H9 (cell line): ENCODE measurements at regions not wholly inside any gene's neighbourhood (a gene's known extent, or its start where the extent isn't known, plus 50 kb on each side); places are given as distances from the start of the nearest gene placed in this dataset.

Experiments used
- DNase-seq: peaks from one replicate; pipeline ENCODE4 v3.0.0-alpha.2; 2017
- H2AFZ ChIP-seq: one replicate; pipeline ENCODE4 v1.6.1; 2013; ENCODE audit warnings: mild to moderate bottlenecking, low read length, control low read depth, moderate library complexity
- H2AK5ac ChIP-seq: 2 replicates; pipeline ENCODE4 v1.6.1; 2013; ENCODE audit warnings: low read length, control low read depth, mixed read lengths; ENCODE audit not compliant: insufficient read length
- H2BK120ac ChIP-seq: one replicate; pipeline ENCODE4 v1.6.1; 2013; ENCODE audit warnings: low read depth, mild to moderate bottlenecking, low read length, control low read depth, inconsistent platforms; ENCODE audit not compliant: poor library complexity, severe bottlenecking
- H2BK12ac ChIP-seq: 2 replicates; pipeline ENCODE4 v1.6.1; 2013; ENCODE audit warnings: low read length, control low read depth, mixed read lengths, low read depth; ENCODE audit not compliant: insufficient read length
- H2BK15ac ChIP-seq: 2 replicates; pipeline ENCODE4 v1.6.1; 2013; ENCODE audit warnings: low read depth, low read length, control low read depth
- H2BK20ac ChIP-seq: one replicate; pipeline ENCODE4 v1.6.1; 2013; ENCODE audit warnings: low read depth, mild to moderate bottlenecking, low read length, control low read depth, inconsistent platforms; ENCODE audit not compliant: poor library complexity, severe bottlenecking
- H2BK5ac ChIP-seq: 2 replicates; pipeline ENCODE4 v1.6.1; 2013; ENCODE audit warnings: low read length, control low read depth, mixed read lengths; ENCODE audit not compliant: insufficient read length
- H3K14ac ChIP-seq: 2 replicates; pipeline ENCODE4 v1.6.1; 2013; ENCODE audit warnings: low read length, control low read depth; ENCODE audit not compliant: insufficient read depth
- H3K18ac ChIP-seq: 2 replicates; pipeline ENCODE4 v1.6.1; 2013; ENCODE audit warnings: low read depth, mild to moderate bottlenecking, mixed read lengths, low read length, control low read depth; ENCODE audit not compliant: insufficient read length
- H3K23ac ChIP-seq: 2 replicates; pipeline ENCODE4 v1.6.1; 2013; ENCODE audit warnings: low read length, control low read depth, mixed read lengths, low read depth; ENCODE audit not compliant: insufficient read length
- H3K23me2 ChIP-seq: 2 replicates; pipeline ENCODE4 v1.6.1; 2013; ENCODE audit warnings: low read depth, mild to moderate bottlenecking, mixed read lengths, low read length, control low read depth; ENCODE audit not compliant: insufficient read length, poor library complexity, severe bottlenecking
- H3K27ac ChIP-seq: 2 replicates; pipeline ENCODE4 v1.5.1; 2013; ENCODE audit warnings: low read length, control low read depth, mixed read lengths, low read depth; ENCODE audit not compliant: insufficient read length
- H3K27me3 ChIP-seq: 2 replicates; pipeline ENCODE4 v1.6.1; 2013; ENCODE audit warnings: low read length, control low read depth, inconsistent platforms; ENCODE audit not compliant: insufficient read depth
- H3K4ac ChIP-seq: 2 replicates; pipeline ENCODE4 v1.6.1; 2013; ENCODE audit warnings: low read depth, mild to moderate bottlenecking, control low read depth, inconsistent platforms, low read length, moderate library complexity
- H3K4me1 ChIP-seq: 2 replicates; pipeline ENCODE4 v1.6.1; 2013; ENCODE audit warnings: low read length, control low read depth, inconsistent platforms; ENCODE audit not compliant: insufficient read depth
- H3K4me2 ChIP-seq: 2 replicates; pipeline ENCODE4 v1.6.1; 2013; ENCODE audit warnings: low read length, control low read depth, mixed read lengths; ENCODE audit not compliant: insufficient read length, insufficient read depth
- H3K56ac ChIP-seq: 2 replicates; pipeline ENCODE4 v1.6.1; 2013; ENCODE audit warnings: low read depth, mild to moderate bottlenecking, mixed read lengths, low read length, control low read depth; ENCODE audit not compliant: insufficient read length
- H3K79me1 ChIP-seq: 2 replicates; pipeline ENCODE4 v1.6.1; 2013; ENCODE audit warnings: low read depth, mild to moderate bottlenecking, moderate library complexity, low read length, control low read depth, inconsistent platforms; ENCODE audit not compliant: insufficient read depth, poor library complexity, severe bottlenecking
- H3K79me2 ChIP-seq: 2 replicates; pipeline ENCODE4 v1.6.1; 2013; ENCODE audit warnings: low read length, control low read depth, inconsistent platforms; ENCODE audit not compliant: insufficient read depth
- H3K9ac ChIP-seq: 2 replicates; pipeline ENCODE4 v1.6.1; 2013; ENCODE audit warnings: low read length, control low read depth, mixed read lengths; ENCODE audit not compliant: insufficient read length; ENCODE audit errors: extremely low read depth
- H3K9me3 ChIP-seq: one replicate; pipeline ENCODE4 v1.6.1; 2013; ENCODE audit warnings: low read depth, low read length, inconsistent platforms; ENCODE audit not compliant: control insufficient read depth
- H3T11ph ChIP-seq: one replicate; pipeline ENCODE4 v1.6.1; 2013; ENCODE audit warnings: mild to moderate bottlenecking, low read length, control low read depth, inconsistent platforms
- H4K20me1 ChIP-seq: one replicate; pipeline ENCODE4 v1.6.1; 2013; ENCODE audit not compliant: control insufficient read depth, insufficient read length, insufficient read depth
- H4K5ac ChIP-seq: 2 replicates; pipeline ENCODE4 v1.6.1; 2013; ENCODE audit warnings: low read depth, mild to moderate bottlenecking, mixed read lengths, low read length, control low read depth; ENCODE audit not compliant: insufficient read length
- H4K8ac ChIP-seq: replicated peaks from 2 replicates; pipeline ENCODE4 v1.6.1; 2013; ENCODE audit warnings: low read length, control low read depth, mixed read lengths, low read depth; ENCODE audit not compliant: insufficient read length
- H4K91ac ChIP-seq: 2 replicates; pipeline ENCODE4 v1.6.1; 2013; ENCODE audit warnings: low read depth, mild to moderate bottlenecking, moderate library complexity, mixed read lengths, low read length, control low read depth; ENCODE audit not compliant: insufficient read length
- H3K27ac Mint-ChIP-seq, 3 experiments: 2 replicates in 2 of 3; 3 replicates in 1 of 3; pipeline ENCODE4 v1.8.0; 2020 to 2021; ENCODE audit warnings: mixed read lengths in 3 of 3, mild to moderate bottlenecking in 1 of 3, moderate library complexity in 1 of 3
- H3K27me3 Mint-ChIP-seq: 2 replicates; pipeline ENCODE4 v1.8.0; 2021; ENCODE audit warnings: low read depth, mild to moderate bottlenecking, moderate library complexity, mixed read lengths
- H3K36me3 Mint-ChIP-seq, 3 experiments: 2 replicates in 2 of 3; 3 replicates in 1 of 3; pipeline ENCODE4 v1.8.0; 2020 to 2021; ENCODE audit warnings: low read depth in 3 of 3, mixed read lengths in 3 of 3; ENCODE audit not compliant: insufficient read depth in 1 of 3
- H3K4me1 Mint-ChIP-seq, 2 experiments: 2 replicates each; pipeline ENCODE4 v1.8.0; 2020; ENCODE audit warnings: mixed read lengths in 2 of 2
- H3K4me3 Mint-ChIP-seq, 2 experiments: 2 replicates in 1 of 2; 3 replicates in 1 of 2; pipeline ENCODE4 v1.8.0; 2020 to 2021; ENCODE audit warnings: mild to moderate bottlenecking in 2 of 2, mixed read lengths in 2 of 2, moderate library complexity in 1 of 2
- H3K9me3 Mint-ChIP-seq, 2 experiments: 2 replicates in 1 of 2; 3 replicates in 1 of 2; pipeline ENCODE4 v1.8.0; 2020; ENCODE audit warnings: mild to moderate bottlenecking in 2 of 2, mixed read lengths in 2 of 2, moderate library complexity in 1 of 2
- CTCF ChIP-seq: fragments of 200-600 bp; sonication (generic); conservative IDR thresholded peaks from 3 replicates; pipeline ENCODE4 v1.8.0; 2021; ENCODE audit warnings: antibody characterized with exemption, mild to moderate bottlenecking
- WGBS: extraction: QIAGEN DNeasy Blood & Tissue Kit; methylation state at CpG from one replicate; pipeline ENCODE4 v1.1.7; 2013; ENCODE audit warnings: missing lambda C conversion rate, low lambda C conversion rate, mixed read lengths; ENCODE audit not compliant: insufficient read length; ENCODE audit errors: extremely low coverage; 5-methylcytosine and 5-hydroxymethylcytosine counted together

GRCh38 chr5:2817031-2817603 is 65.6 kb upstream of the IRX2 start:
- Histone ChIP-seq H3K23me2 (no peaks in the 10 kb centered on the region), H3K4me1 (no peaks in the 10 kb centered on the region), H2BK5ac (no peak overlapping the region), H3T11ph (no peak overlapping the region), H2AFZ (no peak overlapping the region), H3K4ac (no peak overlapping the region), H4K20me1 (no peaks in the 10 kb centered on the region), H3K23ac (no peak overlapping the region), H4K91ac (no peak overlapping the region), H2BK12ac (no peak overlapping the region), H4K8ac (no peak overlapping the region), H3K27ac (no peak overlapping the region), H2BK120ac (no peak overlapping the region), H2BK15ac (no peak overlapping the region), H3K79me1 (no peaks in the 10 kb centered on the region), H3K27me3 (no peaks in the 10 kb centered on the region), H3K4me2 (no peak overlapping the region), H3K14ac (no peak overlapping the region), H3K9me3 (no peaks in the 10 kb centered on the region), H3K18ac (no peak overlapping the region), H3K79me2 (no peaks in the 10 kb centered on the region), H2AK5ac (no peak overlapping the region), H3K56ac (no peak overlapping the region), H3K9ac (no peak overlapping the region), H2BK20ac (no peak overlapping the region), H4K5ac (no peak overlapping the region)
- Mint-ChIP-seq H3K4me1 (peaks cover 4 to 6% of the 10 kb centered on the region in 2 experiments), H3K4me3 (no peak overlapping the region), H3K27ac (no peak overlapping the region), H3K27me3 (no peaks in the 10 kb centered on the region; the same call in 1 of the 2 replicates), H3K9me3 (no peaks in the 10 kb centered on the region), H3K36me3 (no peaks in the 10 kb centered on the region)
- no CpG with 5 or more reads among the region's 5 CpGs for whole genome bisulfite sequencing
- TF ChIP-seq CTCF, result no peak
- no peak for DNase-seq
